Calu3 (cell line): ENCODE measurements at regions not wholly inside any gene's neighbourhood (a gene's known extent, or its start where the extent isn't known, plus 50 kb on each side); places are given as distances from the start of the nearest gene placed in this dataset.

ENCODE experiments used
- BruUV-seq: library from RNA; stranded (reverse); fragments of 400-500 nt; replicated peaks from 2 replicates; lab custom pipeline; 2021; lab: Mats Ljungman, UMichigan
- CTCF ChIA-PET: fragments of 300-600 bp; sonication (Branson Sonifier 250); formaldehyde crosslinking; loops from one replicate; lab custom pipeline; 2022; ENCODE audit warnings: antibody characterized with exemption; lab: Charles Lee
- DNase-seq: peaks from one replicate; pipeline ENCODE4 v3.0.0; 2022
- H3K27ac Mint-ChIP-seq: one replicate; pipeline ENCODE4 v1.8.0; 2022; ENCODE audit warnings: mixed read lengths; ENCODE audit not compliant: unreplicated experiment
- H3K27me3 Mint-ChIP-seq: one replicate; pipeline ENCODE4 v1.8.0; 2022; ENCODE audit warnings: mixed read lengths; ENCODE audit not compliant: unreplicated experiment
- H3K36me3 Mint-ChIP-seq: one replicate; pipeline ENCODE4 v1.8.0; 2022; ENCODE audit warnings: mild to moderate bottlenecking, moderate library complexity, mixed read lengths; ENCODE audit not compliant: insufficient read depth, unreplicated experiment
- H3K4me1 Mint-ChIP-seq: one replicate; pipeline ENCODE4 v1.8.0; 2022; ENCODE audit warnings: mild to moderate bottlenecking, low read depth, mixed read lengths; ENCODE audit not compliant: unreplicated experiment
- H3K4me3 Mint-ChIP-seq: one replicate; pipeline ENCODE4 v1.8.0; 2022; ENCODE audit warnings: mild to moderate bottlenecking, low read depth, moderate library complexity, mixed read lengths; ENCODE audit not compliant: unreplicated experiment
- H3K9me3 Mint-ChIP-seq: one replicate; pipeline ENCODE4 v1.8.0; 2022; ENCODE audit warnings: low read depth, mixed read lengths; ENCODE audit not compliant: unreplicated experiment
- intact Hi-C: fragments of 100-400 bp; cut with micrococcal nuclease; formaldehyde crosslinking; loops from one replicate; pipeline ENCODE4 v1.10.0; 2022; ENCODE audit not compliant: unreplicated experiment
- TF ChIP-seq, protein P1 (sequence below): fragments of 200-600 bp; IDR thresholded peaks from one replicate; pipeline ENCODE4 v1.8.0; 2022; ENCODE audit warnings: antibody characterized with exemption; ENCODE audit not compliant: unreplicated experiment

DNA sequence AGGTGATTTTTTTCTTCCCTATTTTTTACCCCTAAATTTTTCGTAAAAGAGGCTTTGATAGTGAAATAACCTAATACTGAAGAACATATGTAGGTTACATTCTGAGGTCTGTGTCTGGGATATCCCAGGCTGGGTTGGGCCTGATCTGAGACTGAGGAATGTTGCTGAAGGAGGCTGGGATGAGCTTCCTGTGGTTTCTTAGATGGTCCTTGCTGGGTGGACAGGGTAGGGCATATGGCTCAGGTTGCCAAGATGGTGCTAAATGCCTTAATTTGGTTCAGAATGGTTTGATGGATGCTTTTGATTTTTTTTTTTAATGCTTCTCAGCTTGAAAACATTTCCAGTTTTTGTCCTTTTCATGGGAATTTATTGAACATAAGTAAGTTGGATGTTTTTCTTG lies 124.6 kb upstream of the PMCH start:
- Mint-ChIP-seq H3K9me3 (peaks cover 6% of the 10 kb centered on the region), H3K36me3 (no peaks in the 10 kb centered on the region), H3K27ac (no peak overlapping the region), H3K27me3 (no peaks in the 10 kb centered on the region), H3K4me3 (no peak overlapping the region), H3K4me1 (no peaks in the 10 kb centered on the region)
- DNase-seq = no peak
- CTCF ChIA-PET = no interaction called here
- TF ChIP-seq, protein P1, sequence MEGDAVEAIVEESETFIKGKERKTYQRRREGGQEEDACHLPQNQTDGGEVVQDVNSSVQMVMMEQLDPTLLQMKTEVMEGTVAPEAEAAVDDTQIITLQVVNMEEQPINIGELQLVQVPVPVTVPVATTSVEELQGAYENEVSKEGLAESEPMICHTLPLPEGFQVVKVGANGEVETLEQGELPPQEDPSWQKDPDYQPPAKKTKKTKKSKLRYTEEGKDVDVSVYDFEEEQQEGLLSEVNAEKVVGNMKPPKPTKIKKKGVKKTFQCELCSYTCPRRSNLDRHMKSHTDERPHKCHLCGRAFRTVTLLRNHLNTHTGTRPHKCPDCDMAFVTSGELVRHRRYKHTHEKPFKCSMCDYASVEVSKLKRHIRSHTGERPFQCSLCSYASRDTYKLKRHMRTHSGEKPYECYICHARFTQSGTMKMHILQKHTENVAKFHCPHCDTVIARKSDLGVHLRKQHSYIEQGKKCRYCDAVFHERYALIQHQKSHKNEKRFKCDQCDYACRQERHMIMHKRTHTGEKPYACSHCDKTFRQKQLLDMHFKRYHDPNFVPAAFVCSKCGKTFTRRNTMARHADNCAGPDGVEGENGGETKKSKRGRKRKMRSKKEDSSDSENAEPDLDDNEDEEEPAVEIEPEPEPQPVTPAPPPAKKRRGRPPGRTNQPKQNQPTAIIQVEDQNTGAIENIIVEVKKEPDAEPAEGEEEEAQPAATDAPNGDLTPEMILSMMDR = no peak
- intact Hi-C loops = no loop called here
- no TSS peak for BruUV-seq

DNA sequence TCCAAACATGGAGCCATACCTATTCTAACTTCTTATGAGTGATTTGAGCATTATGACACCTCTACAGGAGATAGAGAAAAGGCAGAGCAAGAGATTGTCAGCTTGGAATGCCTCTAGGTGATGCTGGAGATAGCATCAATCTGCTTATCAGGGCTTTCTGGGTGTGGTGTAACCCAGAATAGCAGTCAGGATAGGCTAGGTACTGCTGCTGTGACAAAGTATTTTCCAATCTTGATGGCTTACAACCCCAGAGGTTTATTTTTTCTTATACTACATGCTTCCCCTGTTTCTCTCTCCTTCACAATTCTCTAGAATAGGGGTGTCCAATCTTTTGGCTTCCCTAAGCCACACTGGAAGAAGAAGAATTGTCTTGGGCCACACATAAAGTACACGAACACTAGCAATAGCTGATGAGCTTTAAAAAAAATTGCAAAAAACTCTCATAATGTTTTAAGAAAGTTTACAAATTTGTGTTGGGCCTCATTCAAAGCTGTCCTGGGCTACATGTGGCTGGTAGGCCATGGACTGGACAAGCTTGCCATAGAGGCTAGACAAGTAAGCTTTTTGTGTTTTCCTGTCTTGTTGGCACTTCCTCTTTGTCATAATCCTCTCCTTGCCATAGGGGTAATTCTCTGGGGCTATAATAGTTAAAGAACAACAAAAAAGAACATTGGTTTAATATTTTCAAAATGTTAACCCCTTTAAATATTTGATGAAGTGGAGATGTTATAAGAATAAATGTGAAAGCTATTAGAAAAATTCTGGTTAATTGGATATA lies 123.9 kb upstream of the PMCH start:
- DNase-seq = no peak
- Mint-ChIP-seq H3K27me3 (no peaks in the 10 kb centered on the region), H3K4me3 (no peak overlapping the region), H3K9me3 (peaks cover 6% of the 10 kb centered on the region), H3K36me3 (no peaks in the 10 kb centered on the region), H3K27ac (no peak overlapping the region), H3K4me1 (no peaks in the 10 kb centered on the region)
- CTCF ChIA-PET = no interaction called here
- intact Hi-C loops = no loop called here
- BruUV-seq = no TSS peak
- TF ChIP-seq, protein P1 = no peak

DNA sequence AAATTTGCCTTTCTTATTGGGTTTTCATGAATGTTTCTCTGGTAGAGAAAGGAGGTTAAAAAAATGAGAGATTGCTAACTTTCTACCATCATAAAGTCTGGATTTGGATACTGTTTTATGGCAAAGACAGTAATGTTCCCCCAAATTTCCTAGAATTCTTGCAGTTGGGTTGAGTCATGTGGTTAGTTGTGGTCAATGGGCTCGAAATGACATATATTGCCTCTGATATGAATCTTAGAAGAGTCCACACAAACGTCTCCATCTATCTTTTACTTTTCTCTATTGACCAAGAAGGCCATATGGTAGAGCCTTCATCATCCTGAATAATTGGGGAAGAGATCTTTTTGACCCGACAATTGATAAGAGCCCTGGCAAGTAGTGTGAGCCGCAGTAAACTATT lies 119.5 kb upstream of the PMCH start:
- Mint-ChIP-seq H3K36me3 (no peaks in the 10 kb centered on the region), H3K27ac (no peak overlapping the region), H3K4me1 (no peaks in the 10 kb centered on the region), H3K27me3 (no peaks in the 10 kb centered on the region), H3K9me3 (peaks cover 4% of the 10 kb centered on the region), H3K4me3 (no peak overlapping the region)
- no TSS peak for BruUV-seq
- TF ChIP-seq, protein P1 = no peak
- no peak for DNase-seq
- intact Hi-C loops = no loop called here
- CTCF ChIA-PET = no interaction called here

DNA sequence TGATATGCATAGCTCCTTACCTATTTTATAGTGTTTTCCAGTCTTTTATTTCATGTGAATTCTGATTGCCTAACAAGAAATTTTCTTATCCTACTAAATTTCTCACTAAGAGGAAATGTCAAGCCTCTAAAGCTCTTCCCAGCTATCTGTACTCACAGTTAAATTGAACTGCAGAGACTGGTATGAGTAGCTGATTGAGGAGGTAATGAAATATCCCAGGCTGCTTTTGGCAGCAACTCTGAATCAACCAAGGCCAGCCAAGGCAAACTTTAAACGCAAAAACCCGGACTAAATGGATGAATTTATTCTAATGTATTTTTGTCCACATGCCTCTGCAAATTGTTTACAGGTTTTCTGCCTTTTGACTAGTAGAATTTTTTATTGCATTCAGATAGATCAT lies 119.1 kb upstream of the PMCH start:
- Mint-ChIP-seq H3K27me3 (no peaks in the 10 kb centered on the region), H3K27ac (no peak overlapping the region), H3K4me3 (no peak overlapping the region), H3K9me3 (peaks cover 4% of the 10 kb centered on the region), H3K4me1 (no peaks in the 10 kb centered on the region), H3K36me3 (no peaks in the 10 kb centered on the region)
- DNase-seq = no peak
- CTCF ChIA-PET = no interaction called here
- intact Hi-C loops = no loop called here
- no TSS peak for BruUV-seq
- TF ChIP-seq, protein P1 = no peak
